GM12872 (cell line): ENCODE measurements at regions not wholly inside any gene's neighbourhood (a gene's known extent, or its start where the extent isn't known, plus 50 kb on each side); places are given as distances from the start of the nearest gene placed in this dataset.

Experiments used
- TF ChIP-seq, protein P1 (sequence below): IDR thresholded peaks from 3 replicates; pipeline ENCODE4 v1.5.1; 2011; ENCODE audit warnings: low read depth, mild to moderate bottlenecking, low read length, moderate library complexity; ENCODE audit not compliant: insufficient read depth

DNA sequence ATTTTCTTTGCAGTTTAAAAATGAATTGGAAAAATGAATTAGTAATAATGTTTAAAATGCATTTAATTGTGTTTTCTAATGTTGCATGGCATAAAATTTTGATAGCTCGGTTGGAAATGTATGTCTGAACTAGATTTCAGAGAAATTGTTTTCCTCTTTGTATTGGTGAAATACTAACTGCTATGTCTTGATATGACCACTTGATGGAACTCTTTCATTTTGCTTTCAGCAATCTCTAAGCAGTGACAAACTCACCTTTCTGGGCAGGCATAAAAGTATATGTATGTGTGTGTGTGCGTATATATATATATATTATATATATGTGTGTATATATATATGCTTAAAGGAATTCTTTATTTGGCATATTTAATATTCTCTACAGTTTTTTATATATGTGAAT, 239.3 kb upstream of the ZNF717 start:
- TF ChIP-seq, protein P1, sequence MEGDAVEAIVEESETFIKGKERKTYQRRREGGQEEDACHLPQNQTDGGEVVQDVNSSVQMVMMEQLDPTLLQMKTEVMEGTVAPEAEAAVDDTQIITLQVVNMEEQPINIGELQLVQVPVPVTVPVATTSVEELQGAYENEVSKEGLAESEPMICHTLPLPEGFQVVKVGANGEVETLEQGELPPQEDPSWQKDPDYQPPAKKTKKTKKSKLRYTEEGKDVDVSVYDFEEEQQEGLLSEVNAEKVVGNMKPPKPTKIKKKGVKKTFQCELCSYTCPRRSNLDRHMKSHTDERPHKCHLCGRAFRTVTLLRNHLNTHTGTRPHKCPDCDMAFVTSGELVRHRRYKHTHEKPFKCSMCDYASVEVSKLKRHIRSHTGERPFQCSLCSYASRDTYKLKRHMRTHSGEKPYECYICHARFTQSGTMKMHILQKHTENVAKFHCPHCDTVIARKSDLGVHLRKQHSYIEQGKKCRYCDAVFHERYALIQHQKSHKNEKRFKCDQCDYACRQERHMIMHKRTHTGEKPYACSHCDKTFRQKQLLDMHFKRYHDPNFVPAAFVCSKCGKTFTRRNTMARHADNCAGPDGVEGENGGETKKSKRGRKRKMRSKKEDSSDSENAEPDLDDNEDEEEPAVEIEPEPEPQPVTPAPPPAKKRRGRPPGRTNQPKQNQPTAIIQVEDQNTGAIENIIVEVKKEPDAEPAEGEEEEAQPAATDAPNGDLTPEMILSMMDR, result peak; percentile 30; the same call in 1 of the 3 replicates

DNA sequence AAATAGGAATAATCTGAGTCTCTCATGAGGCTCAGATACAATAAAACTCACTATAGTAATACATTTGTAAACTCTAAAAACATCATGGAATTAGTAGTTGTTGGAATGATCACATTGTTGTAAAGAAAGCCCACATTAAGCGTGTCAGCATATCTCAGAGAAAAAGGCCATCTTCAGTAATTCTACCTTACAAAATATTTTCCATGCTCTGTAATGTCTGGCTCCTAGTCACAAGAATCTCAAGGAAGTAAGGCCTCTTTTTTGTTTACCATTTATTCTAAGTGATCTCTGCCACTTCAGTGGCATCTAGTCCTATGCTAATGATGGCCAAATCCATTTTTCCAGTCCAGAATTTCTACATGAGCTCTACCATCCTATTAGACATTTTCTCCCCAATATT, 240.2 kb upstream of the ZNF717 start:
- TF ChIP-seq, protein P1, result no peak

DNA sequence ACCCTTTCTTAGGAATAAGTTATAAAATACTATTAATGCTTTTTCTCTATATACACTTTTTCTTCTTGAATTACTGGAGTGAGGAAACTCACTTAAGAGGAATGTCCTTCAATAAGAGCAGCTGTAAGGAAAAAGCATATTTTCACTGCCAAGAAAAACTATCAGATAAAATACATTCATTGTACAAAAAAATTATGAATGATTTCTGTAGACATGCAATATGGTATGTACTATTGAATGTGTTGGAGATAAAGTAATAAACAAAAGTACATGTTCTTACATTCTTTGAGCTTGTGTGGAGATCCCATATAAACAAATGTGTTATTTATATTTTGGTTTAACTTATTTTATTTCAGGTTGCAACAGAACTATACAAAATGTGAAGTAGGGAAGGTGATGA, 241.0 kb upstream of the ZNF717 start:
- TF ChIP-seq, protein P1, result no peak

DNA sequence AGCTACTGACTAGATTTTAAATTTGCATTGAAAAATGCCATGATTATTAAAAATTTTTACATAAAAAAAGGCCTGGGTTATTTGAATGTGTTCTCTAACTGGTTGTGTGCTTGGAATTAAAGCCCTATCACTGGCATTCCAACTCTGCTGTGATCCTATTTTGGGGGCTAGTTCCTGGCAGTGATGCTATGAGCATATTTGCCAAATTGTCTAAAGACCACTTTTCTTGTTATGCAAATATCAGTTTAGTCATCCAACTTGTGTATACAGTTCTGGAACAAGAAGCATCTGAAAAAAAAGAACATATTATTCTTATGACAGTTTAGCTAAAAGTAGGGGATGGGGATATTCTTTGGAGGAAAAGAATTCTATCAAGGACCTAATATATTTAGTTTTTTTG, 243.4 kb upstream of the ZNF717 start:
- TF ChIP-seq, protein P1, result no peak

DNA sequence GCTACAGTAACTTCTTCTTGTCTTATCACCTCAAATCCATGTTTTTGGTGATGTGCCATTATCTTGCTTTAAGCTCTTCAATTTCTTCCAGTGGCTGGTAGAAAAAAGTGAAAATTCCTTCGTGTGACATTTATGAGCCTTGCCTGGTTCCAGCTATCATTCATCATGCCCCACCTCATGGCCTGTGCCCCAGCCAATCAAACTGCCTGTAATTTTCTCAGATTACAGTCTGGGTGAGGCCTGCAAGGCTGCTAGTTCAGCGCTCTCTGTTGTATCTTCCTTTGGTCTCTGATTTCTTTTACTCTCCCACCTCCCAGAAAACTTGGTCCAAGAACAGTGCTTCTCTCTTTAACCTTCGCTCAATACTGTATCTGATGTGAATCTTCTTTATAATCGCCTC, 249.3 kb upstream of the ZNF717 start:
- TF ChIP-seq, protein P1, result no peak

DNA sequence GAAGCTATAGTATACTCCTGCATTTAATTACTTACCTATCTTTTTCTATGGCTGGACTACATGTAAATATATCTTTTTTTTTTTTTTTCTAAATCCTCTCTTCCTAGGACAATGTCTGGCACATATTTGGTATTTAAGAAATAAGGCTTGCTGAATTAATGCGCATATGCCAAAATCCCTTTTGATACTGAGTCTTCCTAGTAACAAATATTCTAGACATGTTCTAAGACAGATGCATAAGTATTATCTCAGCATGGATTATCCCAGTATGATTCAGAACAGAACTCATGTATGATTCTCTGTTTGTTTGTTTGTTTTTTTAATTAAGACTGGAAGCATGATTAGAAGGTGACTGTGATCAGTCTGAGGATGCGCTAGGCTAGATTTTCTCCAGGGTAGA, 249.8 kb upstream of the ZNF717 start:
- TF ChIP-seq, protein P1, result no peak

DNA sequence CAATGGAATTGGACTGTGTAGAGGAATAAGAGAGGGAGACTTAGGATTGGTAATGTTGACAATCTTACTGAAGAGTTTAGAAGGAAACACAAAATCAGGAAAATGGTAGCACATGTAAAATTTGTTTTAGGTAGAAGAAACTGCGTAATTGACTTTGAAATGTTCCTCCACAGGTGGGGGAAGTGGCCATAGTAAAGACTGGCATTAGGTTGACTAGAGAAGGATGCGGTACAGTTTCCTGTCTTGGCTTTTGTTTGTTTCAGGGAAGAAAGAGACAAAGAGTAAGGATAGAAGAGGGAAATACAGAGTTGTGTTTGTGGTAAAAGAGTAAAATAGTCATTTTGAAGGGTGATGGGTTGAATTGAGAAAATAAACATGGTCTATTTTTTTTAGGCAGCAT, 253.6 kb upstream of the ZNF717 start:
- TF ChIP-seq, protein P1, result no peak

DNA sequence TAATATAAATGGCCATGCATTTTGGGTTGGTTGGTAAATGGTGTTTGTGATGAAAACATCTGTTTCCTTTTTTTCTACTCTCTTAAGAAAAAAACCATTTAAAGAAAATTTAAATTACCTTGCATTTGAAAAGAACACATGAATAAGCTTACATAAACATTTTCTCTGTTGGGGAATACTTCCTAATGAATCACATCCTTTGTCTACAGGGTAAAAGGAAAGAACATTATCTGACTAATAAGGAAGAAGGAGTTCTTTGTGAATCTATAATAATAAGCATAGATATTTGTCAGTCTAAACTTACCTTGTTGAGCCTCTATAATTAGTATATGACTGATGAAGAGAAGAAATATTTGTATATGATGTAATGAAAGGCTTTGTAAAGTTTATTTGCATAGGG, 254.1 kb upstream of the ZNF717 start:
- TF ChIP-seq, protein P1, result no peak
